B cell (primary cell): ENCODE measurements at regions not wholly inside any gene's neighbourhood (a gene's known extent, or its start where the extent isn't known, plus 50 kb on each side); places are given as distances from the start of the nearest gene placed in this dataset.

Experiments used
- CTCF ChIP-seq: fragments of 200-600 bp; IDR thresholded peaks from one replicate; pipeline ENCODE4 v1.8.0; 2022; ENCODE audit warnings: antibody characterized with exemption, mild to moderate bottlenecking
- EZH2 ChIP-seq: IDR thresholded peaks from 2 replicates; pipeline ENCODE4 v1.6.1; 2012; ENCODE audit warnings: borderline replicate concordance, low read depth, mild to moderate bottlenecking, moderate library complexity, low read length; ENCODE audit not compliant: insufficient read depth, poor library complexity, severe bottlenecking

GRCh38 chr3:147712357-147712756 is 303.2 kb downstream of the ZIC1 start:
- TF ChIP-seq EZH2, result no peak
- no peak for TF ChIP-seq CTCF
